ENCODE measurements at regions not wholly inside any gene's neighbourhood (a gene's known extent, or its start where the extent isn't known, plus 50 kb on each side); places are given as distances from the start of the nearest gene placed in this dataset.

- no peak for TF ChIP-seq CTCF (conservative IDR thresholded peaks at IDR 0.05)
- TF ChIP-seq ZFX (IDR thresholded peaks at IDR 0.05), result no peak
Measured at GRCh38 chr14:42927313-42927712, 1320.6 kb downstream of the LRFN5 start.
